ENCODE measurements at regions not wholly inside any gene's neighbourhood (a gene's known extent, or its start where the extent isn't known, plus 50 kb on each side); places are given as distances from the start of the nearest gene placed in this dataset.
A peak's percentile ranks its signal among the peaks of the same experiment; 100 is the strongest.

GRCh38 chr1:110800079-110800478, 72.9 kb upstream of the CD53 start:
- Histone ChIP-seq H3K4me3 (ENCODE audit: low read depth, low read length) (no peak overlapping the region), H3K27ac (ENCODE audit: extremely low read depth, low read depth, low read length) (no peak overlapping the region), H3K9me3 (ENCODE audit: control insufficient read depth, insufficient read depth, low read depth, low read length) (no peaks in the 10 kb centered on the region), H3K4me1 (ENCODE audit: control insufficient read depth, insufficient read depth, low read length) (no peaks in the 10 kb centered on the region), H3K36me3 (ENCODE audit: control insufficient read depth in 2 of 2, insufficient read depth in 1 of 2, low read length in 2 of 2) (no peaks in the 10 kb centered on the region)
- TF ChIP-seq REST (tag by site-specific recombination; IDR thresholded peaks at IDR 0.05) (peak; percentile 92), ZNF585B (tag by site-specific recombination; IDR thresholded peaks at IDR 0.05) (no peak), ZNF324 (tag by site-specific recombination; IDR thresholded peaks at IDR 0.05) (no peak)
- POLR2A ChIA-PET: no interaction called here
- CTCF ChIA-PET: interaction anchor here (1.0 to 1.3 kb wide), 2 partner anchors 19 to 30 kb away, joined by 3 read pairs; no protein-coding TSS in a partner anchor

- Histone ChIP-seq H3K36me3 (ENCODE audit: control insufficient read depth in 2 of 2, insufficient read depth in 1 of 2, low read length in 2 of 2) (no peaks in the 10 kb centered on the region), H3K9me3 (ENCODE audit: control insufficient read depth, insufficient read depth, low read depth, low read length) (no peaks in the 10 kb centered on the region), H3K4me3 (ENCODE audit: low read depth, low read length) (no peak overlapping the region), H3K27ac (ENCODE audit: extremely low read depth, low read depth, low read length) (no peak overlapping the region), H3K4me1 (ENCODE audit: control insufficient read depth, insufficient read depth, low read length) (no peaks in the 10 kb centered on the region)
- ChIA-PET CTCF (interaction anchor here (1.3 kb wide), 1 partner anchor 18 kb away, joined by 3 read pairs; no protein-coding TSS in a partner anchor), POLR2A (no interaction called here)
- peak; percentile 6; the same call in 1 of the 2 replicates for TF ChIP-seq GLIS1 (tag by site-specific recombination; IDR thresholded peaks at IDR 0.05)
- 0 out of 2 replicates have a peak, but pooled peaks have one; percentile 26 for TF ChIP-seq ZNF843 (tag by site-specific recombination; IDR thresholded peaks at IDR 0.05)
- TF ChIP-seq FEZF1 (tag by site-specific recombination; IDR thresholded peaks at IDR 0.05): peak; percentile 50; the same call in 1 of the 2 replicates
- peak; percentile 59 for TF ChIP-seq PRDM10 (tag by site-specific recombination; IDR thresholded peaks at IDR 0.05)
- TF ChIP-seq OSR2 (tag by site-specific recombination; IDR thresholded peaks at IDR 0.05): 0 out of 2 replicates have a peak, but pooled peaks have one; percentile 18
- no peak for TF ChIP-seq ZNF138 (tag by site-specific recombination; IDR thresholded peaks at IDR 0.05; ENCODE audit: borderline replicate concordance)
These were observed 74.2 kb upstream of the CD53 start for GRCh38 chr1:110798691-110799256.

- POLR2A ChIA-PET: no interaction called here
- Histone ChIP-seq H3K27ac (ENCODE audit: extremely low read depth, low read depth, low read length) (no peak overlapping the region), H3K36me3 (ENCODE audit: control insufficient read depth in 2 of 2, insufficient read depth in 1 of 2, low read length in 2 of 2) (no peaks in the 10 kb centered on the region)
- TF ChIP-seq ZNF518A (tag by site-specific recombination; conservative IDR thresholded peaks at IDR 0.05; ENCODE audit: low read depth) (no peak), SETDB1 (IDR thresholded peaks at IDR 0.05; ENCODE audit: insufficient read length, low read length) (peak; percentile 73), ZNF23 (tag by site-specific recombination; IDR thresholded peaks at IDR 0.05; ENCODE audit: borderline replicate concordance) (no peak), ZNF501 (tag by site-specific recombination; IDR thresholded peaks at IDR 0.05) (no peak), ZNF521 (tag by site-specific recombination; IDR thresholded peaks at IDR 0.05) (no peak), FEZF1 (tag by site-specific recombination; IDR thresholded peaks at IDR 0.05) (no peak), ZSCAN23 (tag by site-specific recombination; IDR thresholded peaks at IDR 0.05) (no peak)
These were observed 84.3 kb upstream of the CD53 start for GRCh38 chr1:110788673-110789072.

More at GRCh38 chr1:110788673-110789072, 84.3 kb upstream of the CD53 start:
- CTCF ChIA-PET: interaction anchor here (0.7 to 1.3 kb wide), 2 partner anchors 23 to 29 kb away, joined by 4 read pairs; no protein-coding TSS in a partner anchor
- H3K9me3 ChIP-seq (ENCODE audit: control insufficient read depth, insufficient read depth, low read depth, low read length): no peaks in the 10 kb centered on the region
- no peak overlapping the region for H3K4me3 ChIP-seq (ENCODE audit: low read depth, low read length)
- H3K4me1 ChIP-seq (ENCODE audit: control insufficient read depth, insufficient read depth, low read length): no peaks in the 10 kb centered on the region

Data from HEK293 (cell line).